GM21737 (cell line): ENCODE measurements at regions not wholly inside any gene's neighbourhood (a gene's known extent, or its start where the extent isn't known, plus 50 kb on each side); places are given as distances from the start of the nearest gene placed in this dataset.

Experiments used
- ATAC-seq: cut with Tn5 transposase; IDR thresholded peaks from one replicate; pipeline ENCODE4 v1.9.1; 2021; ENCODE audit warnings: mild to moderate bottlenecking, moderate library complexity; ENCODE audit not compliant: unreplicated experiment

DNA sequence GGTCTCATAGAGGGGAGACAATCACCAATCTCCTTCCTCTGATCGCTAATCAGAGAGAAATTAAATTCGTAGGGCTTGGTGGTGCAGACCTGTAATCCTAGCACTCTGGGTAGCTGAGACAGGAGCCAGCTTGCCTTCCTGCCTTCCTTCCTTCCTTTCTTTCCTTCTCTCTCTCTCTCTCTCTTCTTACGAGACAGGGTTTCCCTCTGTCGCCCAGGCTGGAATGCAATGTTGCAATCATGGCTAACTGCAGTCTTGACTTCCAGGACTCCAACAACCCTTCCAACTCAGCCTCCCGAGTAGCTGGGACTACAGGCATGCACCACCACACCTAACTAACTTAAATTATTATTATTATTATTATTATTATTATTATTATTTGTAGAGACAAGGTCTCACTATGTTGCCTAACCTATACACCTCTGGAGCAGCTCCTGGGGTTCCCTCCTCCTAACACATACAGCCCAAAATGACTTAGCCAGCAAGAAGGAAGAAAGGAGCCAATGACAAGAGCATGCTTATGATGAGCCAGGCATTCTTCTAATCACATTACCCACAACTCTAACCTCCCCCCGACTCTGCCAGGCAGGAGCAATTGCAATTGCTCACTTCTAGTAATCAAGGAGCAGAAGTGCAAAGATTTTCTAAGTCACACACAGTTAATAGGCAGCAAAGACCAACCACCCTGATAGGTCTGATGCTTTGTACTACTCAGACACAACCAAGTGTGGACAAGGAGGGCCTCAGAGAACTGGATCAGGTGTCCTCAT lies 105.4 kb upstream of the F3 start:
- ATAC-seq = no peak

DNA sequence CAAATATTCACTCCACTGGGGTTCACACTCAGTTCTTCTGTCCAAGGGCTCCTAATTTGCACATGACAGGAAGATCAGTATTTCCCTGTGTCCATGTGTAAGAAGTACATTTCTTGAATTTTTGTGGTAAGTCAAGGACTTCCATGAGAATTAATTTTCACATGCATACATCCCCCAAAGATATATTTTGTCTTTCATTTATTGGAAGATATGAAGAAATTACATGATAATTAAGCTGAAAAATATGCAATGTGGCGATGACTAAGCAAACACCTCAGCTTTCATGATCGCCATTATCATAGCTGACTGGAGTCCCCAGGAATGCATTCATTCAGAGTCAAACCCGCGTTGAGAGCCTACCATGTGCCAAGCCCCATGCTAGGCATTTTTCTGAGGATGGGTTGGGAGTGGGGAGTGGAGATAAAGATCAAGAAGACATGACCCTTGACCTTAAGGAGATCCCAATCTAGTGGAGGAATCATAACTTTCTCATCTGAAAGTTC lies 104.6 kb upstream of the F3 start:
- ATAC-seq = no peak

GRCh38 chr1:94644352-94644751 lies 102.8 kb upstream of the F3 start:
- no peak for ATAC-seq

DNA sequence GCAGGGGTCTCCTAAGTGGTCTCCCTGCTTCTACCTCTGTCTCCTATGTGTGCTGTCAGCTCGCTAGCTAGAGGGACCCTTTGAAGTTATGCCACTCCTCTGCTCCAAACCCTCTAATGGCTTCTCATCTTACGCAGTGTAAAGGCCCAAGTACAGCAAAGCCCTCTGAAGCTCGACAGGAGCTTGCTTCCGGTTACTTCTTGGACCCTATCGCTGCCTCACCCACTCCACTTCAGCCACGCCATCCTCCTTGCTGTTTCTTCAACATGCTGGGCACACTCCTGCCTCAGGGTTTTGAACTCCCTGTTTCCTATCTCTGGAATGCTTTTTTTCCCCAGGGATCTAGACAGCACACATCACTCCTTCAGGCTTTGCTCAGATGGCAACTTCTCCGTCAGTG lies 102.3 kb upstream of the F3 start:
- ATAC-seq = no peak

GRCh38 chr1:94642617-94643321 lies 101.2 kb upstream of the F3 start:
- no peak for ATAC-seq

DNA sequence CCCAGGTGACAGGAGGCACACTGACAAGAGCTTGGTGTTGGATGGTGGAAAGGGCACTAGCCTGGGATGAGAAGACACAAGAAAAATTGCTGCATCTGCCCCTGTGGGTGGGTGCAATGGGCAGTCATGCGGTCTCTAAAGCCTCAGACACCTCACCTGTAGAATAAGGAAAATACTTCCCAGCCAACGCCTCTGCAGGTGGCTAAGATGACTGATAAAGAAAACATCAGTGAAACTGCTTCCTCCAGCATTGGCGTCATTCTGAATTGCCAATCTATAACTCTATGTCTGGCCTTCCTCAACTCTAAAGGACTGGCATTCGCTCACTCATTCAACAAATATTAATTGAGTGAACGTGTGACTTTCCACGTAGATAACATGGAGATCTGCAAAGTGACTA lies 100.4 kb upstream of the F3 start:
- no peak for ATAC-seq

DNA sequence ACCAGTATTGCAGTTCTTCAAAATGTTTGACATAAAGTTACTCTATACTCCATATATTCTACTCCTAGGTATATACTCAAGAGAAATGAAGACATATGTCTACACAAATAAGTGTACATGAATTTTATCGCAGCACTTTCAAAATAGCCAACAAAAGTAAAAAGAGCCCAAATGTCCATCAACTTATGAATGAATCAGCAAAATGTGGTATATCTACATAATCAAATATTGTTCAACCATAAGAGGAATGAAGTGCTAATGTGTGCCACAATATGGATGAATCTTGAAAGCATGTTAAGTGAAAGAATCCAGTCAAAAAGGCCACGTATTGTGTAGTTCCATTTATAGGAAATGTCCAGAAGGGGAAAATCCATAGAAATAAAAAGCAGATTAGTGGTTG lies 98.6 kb upstream of the F3 start:
- ATAC-seq = no peak

- ATAC-seq = no peak
Observed at GRCh38 chr1:94637121-94637520, 95.6 kb upstream of the F3 start.

DNA sequence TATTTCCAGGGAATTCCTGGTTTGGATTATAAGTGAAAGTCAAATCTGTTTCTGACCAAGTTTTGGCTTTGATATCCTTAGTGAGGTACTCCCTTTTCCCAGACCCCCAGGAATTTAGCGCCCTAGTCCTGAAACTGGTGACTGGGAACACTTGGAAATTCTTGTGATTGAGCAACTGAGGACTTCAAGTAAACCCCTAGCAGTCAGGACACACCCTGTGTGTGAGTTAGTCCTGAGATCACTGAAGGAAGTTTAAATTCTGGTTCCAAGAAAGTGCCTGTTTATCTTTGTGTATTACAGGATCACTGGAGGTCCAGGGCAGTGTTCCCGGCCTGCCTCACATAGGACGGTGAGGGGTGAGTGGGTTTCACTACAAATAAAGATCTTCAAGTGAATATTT lies 95.1 kb upstream of the F3 start:
- ATAC-seq = no peak

DNA sequence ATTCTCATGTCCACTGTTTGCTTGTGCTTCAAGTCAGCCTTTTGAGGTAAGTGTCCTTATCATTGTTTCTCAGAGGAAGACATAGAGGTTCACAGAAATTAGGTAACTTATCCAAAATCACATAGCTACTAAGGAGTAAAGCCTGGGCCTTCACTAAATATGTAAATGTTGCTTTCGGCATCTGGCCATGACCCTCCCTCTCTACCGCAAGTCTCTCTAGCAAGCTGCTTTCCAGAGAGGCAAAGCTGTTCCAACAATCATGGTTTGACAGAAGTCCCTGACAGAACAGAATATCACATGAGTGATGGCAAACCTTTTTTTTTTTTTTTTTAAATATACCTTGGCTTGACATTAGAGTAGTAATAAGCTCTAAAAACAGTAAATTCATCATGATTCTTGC lies 94.5 kb upstream of the F3 start:
- no peak for ATAC-seq

GRCh38 chr1:94634977-94635416 lies 93.4 kb upstream of the F3 start:
- no peak for ATAC-seq

DNA sequence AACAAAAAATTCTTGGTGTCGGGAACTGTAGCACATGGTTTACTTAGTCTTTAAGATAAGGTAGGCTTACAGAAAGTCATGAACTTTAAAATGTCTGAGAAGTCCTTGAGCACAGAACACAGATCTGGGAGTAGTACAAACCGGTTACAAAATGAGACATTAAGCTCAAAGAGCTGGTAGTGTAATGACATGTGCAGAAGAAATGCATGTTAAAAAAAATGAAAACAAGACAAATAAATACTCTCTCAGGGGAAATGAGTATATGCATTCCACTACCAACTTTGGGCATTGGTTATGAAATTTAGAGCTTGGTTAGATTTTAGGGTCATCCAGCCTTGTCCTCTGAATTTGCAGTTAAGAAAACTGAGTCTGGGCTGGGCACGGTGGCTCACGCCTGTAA lies 91.5 kb upstream of the F3 start:
- no peak for ATAC-seq

DNA sequence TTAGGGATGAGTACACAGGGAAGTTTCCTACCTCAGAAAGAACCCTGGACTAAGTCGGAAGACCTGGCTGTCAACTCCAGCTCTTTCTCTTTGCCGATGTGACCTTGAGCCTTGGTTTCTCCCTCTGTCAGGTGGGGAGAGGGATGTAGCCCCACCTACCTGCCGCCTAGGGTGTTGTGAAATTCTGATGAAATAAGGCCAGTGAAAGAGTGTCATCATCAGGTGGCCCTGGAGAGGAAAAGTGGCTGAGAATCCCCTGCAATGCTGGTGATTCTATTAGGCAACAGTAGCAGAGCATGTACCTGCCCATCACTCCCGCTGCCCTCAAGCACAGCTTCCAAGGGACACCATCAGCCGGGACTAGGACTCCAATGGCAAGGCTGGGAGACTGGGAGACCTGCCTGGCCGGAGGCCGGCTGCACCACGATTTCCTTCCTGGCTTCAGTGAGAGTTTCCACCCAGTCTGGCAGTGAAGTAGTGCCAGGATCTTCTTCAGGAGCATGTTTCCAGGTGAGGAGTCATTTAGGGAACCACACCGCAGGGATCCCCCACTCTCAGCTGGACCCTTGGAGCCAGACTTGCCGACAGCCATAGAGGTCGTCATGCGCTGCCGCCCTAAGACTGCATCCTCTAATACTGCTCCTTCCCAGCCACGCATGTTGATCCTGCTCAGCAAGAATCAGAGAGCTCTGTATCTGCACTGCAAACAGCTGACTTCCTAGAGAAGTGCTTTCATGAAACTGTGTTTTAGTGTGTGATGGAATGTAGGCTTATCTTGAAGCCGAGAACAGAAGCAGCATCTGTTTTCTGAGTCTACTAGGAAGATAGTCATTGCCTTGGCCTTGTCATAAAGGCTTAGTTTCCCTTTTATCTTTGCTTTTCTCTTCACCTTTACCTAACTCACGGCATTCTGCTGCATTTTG lies 88.0 kb upstream of the F3 start:
- ATAC-seq = no peak

DNA sequence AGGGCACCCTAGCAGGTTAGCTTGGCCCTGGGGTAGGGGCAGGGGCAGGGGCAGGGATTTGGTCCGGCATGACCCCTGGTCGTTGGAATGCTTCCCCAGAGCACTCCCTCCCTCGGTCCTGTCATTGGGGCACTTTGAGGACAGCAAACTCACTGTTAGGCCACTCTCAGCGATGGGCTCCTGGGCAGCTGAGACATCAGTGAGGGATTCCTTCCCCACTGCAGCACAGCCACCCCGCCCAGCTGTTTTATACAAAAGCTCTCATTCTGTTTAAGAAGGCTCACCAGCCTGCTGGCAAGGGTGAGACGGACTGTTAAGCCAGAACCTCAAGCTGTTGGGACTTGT lies 86.9 kb upstream of the F3 start:
- ATAC-seq = no peak

DNA sequence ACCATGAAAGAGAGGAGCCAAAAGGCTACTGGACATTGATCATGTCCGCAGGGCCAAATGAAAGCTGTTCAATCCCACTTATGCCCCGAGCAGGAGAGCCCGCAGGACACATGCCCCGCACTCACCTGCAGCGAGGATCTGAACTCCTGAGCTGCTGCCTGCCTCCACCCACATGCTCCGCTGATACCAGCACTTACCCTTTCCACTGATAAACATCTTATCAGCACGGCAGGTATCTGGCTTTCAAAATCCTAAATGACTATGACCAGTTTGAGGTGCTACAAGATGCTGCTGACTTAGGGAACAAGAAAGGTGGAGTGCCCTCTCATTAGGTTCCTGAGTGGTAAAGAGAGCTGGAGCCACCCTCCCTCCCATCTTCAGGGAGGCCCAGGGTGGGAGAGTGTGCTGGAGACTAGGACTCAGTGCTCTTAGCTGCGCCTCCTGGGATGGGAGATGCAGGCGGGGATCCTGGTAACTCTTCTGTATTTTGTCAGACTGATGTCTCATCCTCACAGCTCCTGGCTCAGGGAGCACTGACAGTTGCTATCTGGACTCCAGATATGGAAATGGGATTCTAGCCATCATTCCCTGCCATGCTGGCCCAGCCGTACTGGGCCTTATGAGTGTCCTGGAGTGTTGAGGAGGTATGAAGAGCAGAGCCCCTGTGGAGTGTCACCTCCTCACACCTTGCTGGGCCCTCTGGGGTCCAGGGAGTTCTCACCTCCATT lies 86.4 kb upstream of the F3 start:
- no peak for ATAC-seq

GRCh38 chr1:94624203-94624602 lies 82.6 kb upstream of the F3 start:
- ATAC-seq = no peak

- ATAC-seq = no peak
Observed at GRCh38 chr1:94623560-94624148, 82.1 kb upstream of the F3 start.

DNA sequence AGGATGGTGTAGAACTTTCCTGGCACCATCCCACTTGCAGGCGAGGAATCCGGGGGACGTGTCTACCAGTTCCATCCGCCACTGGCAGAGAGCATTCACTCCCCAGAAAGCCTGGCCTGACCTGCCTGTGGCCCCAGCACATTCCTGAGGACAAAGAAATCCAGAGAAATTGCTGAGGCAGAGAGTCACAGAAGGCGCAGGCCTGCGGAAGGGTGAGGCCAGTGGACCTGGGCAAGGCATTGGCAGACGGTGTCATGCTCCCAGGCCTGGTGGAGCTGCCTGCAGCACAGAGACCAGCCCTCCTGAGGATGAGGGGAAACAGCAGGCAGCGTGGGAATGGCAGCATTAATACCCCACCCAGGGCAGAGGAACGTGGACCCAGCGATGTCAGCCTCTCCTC lies 81.2 kb upstream of the F3 start:
- ATAC-seq = no peak

GRCh38 chr1:94621802-94622201 lies 80.2 kb upstream of the F3 start:
- no peak for ATAC-seq

GRCh38 chr1:94621395-94621794 lies 79.8 kb upstream of the F3 start:
- no peak for ATAC-seq
